ENCODE measurements at regions not wholly inside any gene's neighbourhood (a gene's known extent, or its start where the extent isn't known, plus 50 kb on each side); places are given as distances from the start of the nearest gene placed in this dataset.

- TF ChIP-seq CTCF (conservative IDR thresholded peaks at IDR 0.05) (no peak), ZFX (IDR thresholded peaks at IDR 0.05) (no peak)
- H3K27ac ChIP-seq = no peak overlapping the region
Measured at GRCh38 chr19:31502536-31503170, 153.4 kb upstream of the TSHZ3 start.

GRCh38 chr19:31503211-31503610 lies 154.0 kb upstream of the TSHZ3 start:
- H3K27ac ChIP-seq = no peak overlapping the region
- TF ChIP-seq CTCF (conservative IDR thresholded peaks at IDR 0.05) = no peak
- no peak for TF ChIP-seq ZFX (IDR thresholded peaks at IDR 0.05)

GRCh38 chr19:31504221-31504620 lies 155.0 kb upstream of the TSHZ3 start:
- TF ChIP-seq CTCF (conservative IDR thresholded peaks at IDR 0.05) (no peak), ZFX (IDR thresholded peaks at IDR 0.05) (no peak)
- no peak overlapping the region for H3K27ac ChIP-seq

GRCh38 chr19:31505596-31505910 lies 156.3 kb upstream of the TSHZ3 start:
- H3K27ac ChIP-seq = no peak overlapping the region
- no peak for TF ChIP-seq CTCF (conservative IDR thresholded peaks at IDR 0.05)
- no peak for TF ChIP-seq ZFX (IDR thresholded peaks at IDR 0.05)

GRCh38 chr19:31506102-31506501 lies 156.9 kb upstream of the TSHZ3 start:
- H3K27ac ChIP-seq = no peak overlapping the region
- TF ChIP-seq ZFX (IDR thresholded peaks at IDR 0.05) (no peak), CTCF (conservative IDR thresholded peaks at IDR 0.05) (no peak)

GRCh38 chr19:31510635-31511034 lies 161.4 kb upstream of the TSHZ3 start:
- H3K27ac ChIP-seq = no peak overlapping the region
- TF ChIP-seq CTCF (conservative IDR thresholded peaks at IDR 0.05) = no peak

GRCh38 chr19:31511098-31511497 lies 161.9 kb upstream of the TSHZ3 start:
- no peak for TF ChIP-seq ZFX (IDR thresholded peaks at IDR 0.05)
- no peak overlapping the region for H3K27ac ChIP-seq

GRCh38 chr19:31511696-31512095 lies 162.5 kb upstream of the TSHZ3 start:
- no peak for TF ChIP-seq CTCF (conservative IDR thresholded peaks at IDR 0.05)
- no peak for TF ChIP-seq ZFX (IDR thresholded peaks at IDR 0.05)
- no peak overlapping the region for H3K27ac ChIP-seq

Measured in C4-2B (cell line).